ENCODE measurements at regions not wholly inside any gene's neighbourhood (a gene's known extent, or its start where the extent isn't known, plus 50 kb on each side); places are given as distances from the start of the nearest gene placed in this dataset.
"Not testable (repeated sequence)": the region's sequence is repeated elsewhere in the genome, so short reads cannot be mapped to it uniquely, and the experiment has no call there.

DNA sequence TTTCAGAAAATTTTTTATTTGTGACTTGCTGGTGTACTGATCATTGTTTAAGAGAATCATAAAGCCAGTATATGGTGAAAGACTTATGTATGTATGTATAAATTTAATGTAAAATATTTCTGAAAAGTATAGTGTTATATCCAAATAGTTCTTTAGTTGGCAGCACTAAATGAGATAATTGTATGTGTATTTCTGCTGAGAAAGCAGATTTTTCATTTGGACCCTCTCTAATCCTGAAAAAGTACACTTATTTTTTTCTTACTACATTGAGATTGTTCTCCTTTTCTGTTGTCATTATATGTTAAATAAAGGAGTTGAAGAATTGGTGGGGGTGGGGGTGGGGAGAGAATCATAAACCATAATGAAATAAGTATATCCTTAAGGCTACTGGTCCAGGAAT lies 324.9 kb upstream of the SUCLG2 start:
- no peak for DNase-seq (ENCODE audit: low read depth in 2 of 2, low spot score in 1 of 2)

DNA sequence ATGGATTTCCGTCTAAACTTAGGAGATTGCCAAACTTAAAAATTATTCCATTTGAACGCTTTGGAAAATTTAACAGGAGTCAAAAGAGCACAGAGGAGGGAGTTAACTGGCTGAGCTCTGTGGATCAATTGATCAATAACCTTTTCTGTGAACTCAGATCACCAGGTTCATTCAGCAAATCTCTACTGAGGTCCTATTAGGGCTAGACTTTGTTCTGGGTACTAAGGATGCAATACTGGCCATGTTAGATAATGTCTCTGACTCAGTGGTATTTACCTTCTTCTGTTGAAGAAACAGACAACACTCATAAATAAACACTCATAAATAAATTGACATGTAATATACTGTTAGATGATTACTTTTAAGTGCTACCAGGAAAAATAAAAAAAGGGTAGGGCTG lies 323.4 kb upstream of the SUCLG2 start:
- DNase-seq (ENCODE audit: low read depth in 2 of 2, low spot score in 1 of 2), result no peak

DNA sequence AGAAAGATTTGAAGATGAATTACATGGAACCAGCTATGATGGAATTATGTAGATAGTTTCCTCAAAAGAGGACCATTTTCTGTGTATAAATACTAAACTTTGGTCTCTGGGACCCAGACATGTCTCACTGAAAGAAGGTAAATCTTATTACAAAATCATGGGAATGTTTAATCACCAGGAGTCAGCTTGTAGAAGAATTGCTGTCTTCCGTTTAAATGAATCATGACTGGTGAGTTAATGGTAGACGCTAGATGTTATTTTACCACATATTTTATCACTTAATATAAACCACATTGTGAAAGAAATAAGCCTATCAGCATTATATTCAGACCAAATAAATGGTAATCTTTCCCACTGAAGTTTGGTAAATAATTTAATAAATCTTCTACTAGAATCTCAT lies 322.3 kb upstream of the SUCLG2 start:
- no peak for DNase-seq (ENCODE audit: low read depth in 2 of 2, low spot score in 1 of 2)

DNA sequence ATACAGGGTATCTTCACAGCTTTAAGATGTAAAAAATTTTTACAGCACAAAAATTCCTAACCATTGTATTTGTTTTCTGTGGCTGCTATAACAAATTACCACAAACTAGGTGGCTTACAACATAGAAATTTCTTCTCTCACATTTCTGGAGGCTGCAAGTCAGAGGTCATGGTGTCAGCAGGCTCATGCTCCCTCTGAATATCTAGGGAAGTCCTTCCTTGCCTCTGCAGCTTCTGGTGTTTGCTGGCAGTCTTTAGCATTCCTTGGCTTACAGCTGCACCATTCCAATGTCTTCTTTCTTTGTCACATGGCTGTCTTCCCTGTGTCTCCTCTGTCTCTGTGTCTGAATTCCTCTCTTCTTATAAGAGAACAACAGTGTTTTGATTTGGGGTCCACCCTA lies 310.2 kb upstream of the SUCLG2 start:
- DNase-seq (ENCODE audit: low read depth in 2 of 2, low spot score in 1 of 2), result no peak

DNA sequence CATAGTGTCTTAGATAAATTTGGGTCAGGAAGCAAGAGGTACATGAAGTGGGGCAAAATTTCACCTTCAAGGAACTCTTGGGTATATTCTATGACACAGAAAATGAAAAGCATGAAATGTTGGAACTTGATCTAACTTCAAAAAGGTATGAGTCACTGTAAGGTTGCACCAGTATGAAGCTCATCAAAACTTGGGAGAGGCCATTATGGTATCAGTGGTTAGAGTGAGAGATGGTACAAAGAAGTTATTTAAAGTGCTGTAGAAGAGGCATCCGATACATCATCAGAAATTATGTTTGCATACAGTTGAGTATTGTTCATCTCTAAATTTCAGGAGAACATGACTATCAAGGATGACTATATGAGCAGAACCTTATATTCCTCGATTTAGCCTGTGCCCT lies 302.9 kb upstream of the SUCLG2 start:
- DNase-seq (ENCODE audit: low read depth in 2 of 2, low spot score in 1 of 2), result no peak

DNA sequence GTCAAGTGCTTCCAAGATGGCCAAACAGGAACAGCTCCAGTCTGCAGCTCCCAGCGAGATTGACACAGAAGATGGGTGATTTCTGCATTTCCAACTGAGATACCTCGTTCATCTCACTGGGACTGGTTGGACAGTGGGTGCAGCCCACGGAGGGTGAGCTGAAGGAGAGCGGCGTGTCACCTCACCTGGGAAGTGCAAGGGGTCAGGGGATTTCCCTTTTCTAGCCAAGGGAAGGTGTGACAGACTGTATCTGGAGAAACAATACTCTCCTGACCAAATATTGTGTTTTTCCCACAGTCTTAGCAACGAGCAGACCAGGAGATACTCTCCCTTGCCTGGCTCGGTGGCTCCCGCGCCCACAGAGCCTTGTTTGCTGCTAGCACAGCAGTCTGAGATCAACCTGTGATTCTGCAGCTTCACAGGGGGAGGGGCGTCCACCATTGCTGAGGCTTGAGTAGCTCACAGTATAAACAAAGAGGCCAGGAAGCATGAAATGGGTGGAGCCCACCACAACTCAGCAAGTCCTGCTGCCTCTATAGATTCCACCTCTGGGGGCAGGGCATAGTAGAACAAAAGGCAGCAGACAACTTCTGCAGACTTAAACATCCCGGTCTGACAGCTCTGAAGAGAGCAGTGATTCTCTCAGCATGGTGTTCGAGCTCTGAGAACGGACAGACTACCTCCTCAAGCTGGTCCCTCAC lies 293.5 kb upstream of the SUCLG2 start:
- no peak for DNase-seq (ENCODE audit: low read depth in 2 of 2, low spot score in 1 of 2)

DNA sequence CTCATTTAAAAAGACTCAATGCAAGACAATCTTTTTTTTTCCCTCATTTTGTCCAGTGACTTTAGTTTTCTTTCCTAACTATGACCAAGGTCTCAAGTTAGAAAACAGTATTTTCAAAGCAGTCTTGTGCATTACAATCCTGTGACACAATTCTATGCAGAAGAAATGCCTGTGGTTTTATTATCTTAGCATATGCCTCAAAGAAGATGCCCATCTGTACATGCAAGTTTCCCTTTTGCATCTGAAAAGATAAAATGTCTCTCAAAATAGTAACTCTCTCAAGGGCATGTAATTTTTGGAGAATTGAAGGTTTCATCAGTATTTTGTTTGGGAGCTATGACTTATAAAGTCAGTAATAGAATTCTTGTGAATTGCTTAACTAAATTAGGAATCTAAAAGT lies 292.0 kb upstream of the SUCLG2 start:
- no peak for DNase-seq (ENCODE audit: low read depth in 2 of 2, low spot score in 1 of 2)

DNA sequence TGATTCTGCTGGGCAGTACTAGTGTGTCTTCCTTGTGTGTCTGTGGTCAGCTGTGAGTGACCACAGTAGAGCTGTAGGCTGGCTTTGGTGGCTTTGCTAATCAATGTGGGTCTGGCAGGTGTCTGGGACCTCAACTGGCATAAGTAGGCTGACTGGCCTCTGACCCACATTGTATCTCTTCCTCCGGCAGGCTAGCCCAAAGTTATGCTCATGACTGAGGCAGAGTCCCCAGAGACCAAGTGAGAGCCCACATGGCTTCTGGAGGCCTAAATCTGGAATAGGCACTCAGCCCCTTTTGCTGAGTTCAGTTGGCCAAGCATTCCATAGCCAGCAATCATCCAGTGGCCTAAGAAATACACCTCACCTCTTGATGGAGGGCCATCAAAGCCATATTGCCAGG lies 289.1 kb upstream of the SUCLG2 start:
- no peak for DNase-seq (ENCODE audit: low read depth in 2 of 2, low spot score in 1 of 2)

DNA sequence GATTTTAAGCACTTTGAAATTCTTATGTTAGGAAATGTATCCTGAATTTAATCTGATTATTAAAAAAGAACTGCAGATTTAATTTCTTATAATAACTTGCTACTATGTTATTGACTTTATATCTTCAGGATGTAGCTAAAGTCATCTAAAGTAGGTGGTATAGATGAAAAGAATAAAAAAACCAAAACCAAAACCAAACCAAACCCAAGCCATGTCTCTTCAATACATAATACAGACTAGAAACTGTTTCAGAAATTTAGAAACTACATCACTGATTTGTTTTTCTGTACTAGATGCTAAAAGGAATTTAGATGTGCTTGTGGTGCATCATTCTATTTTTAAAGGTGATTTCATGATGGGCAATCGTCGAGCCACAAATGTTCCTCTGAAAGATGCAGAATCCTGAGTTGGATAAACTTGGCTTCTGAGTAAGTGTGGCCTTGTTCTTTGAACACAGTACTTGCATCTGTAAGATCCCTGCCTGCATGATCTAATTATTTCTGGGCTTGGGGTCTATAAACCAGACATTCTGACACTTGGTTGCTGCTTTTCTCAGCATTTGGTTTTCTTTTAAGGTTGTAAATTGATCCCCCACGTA lies 287.1 kb upstream of the SUCLG2 start:
- DNase-seq (ENCODE audit: low read depth in 2 of 2, low spot score in 1 of 2), result no peak

DNA sequence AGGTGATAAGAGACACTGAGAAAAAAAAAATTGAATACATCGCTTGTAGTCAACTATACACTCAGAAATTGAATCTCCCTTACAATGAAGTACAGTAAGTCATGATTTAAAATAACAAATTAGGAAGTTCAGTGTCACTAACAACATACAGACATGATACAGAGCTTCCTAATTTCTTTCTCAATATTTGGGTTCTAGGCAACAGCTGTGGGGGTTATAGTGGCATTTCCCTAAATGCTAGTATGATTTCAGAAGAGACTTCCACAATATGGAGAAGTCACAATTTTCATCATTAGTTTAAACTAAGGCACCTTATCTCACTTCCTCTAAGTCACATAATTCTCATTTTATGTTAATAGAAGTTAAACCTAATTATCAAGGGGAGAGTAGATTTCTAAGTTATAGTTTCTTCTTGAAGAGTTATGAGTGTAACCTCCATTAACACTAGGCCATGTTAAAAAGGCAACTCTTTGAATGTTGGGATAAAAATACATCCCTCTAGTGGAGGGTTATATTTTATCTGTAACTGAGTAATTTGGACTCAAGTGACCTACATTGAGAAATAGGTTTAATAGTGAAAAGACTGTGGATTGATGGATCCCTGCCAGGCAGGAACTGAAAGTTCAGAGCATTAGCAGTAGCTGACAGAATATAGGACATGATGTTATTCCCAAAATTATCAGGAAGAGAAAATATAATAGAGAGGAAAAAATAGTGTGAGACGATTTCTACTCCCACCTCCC lies 286.0 kb upstream of the SUCLG2 start:
- no peak for DNase-seq (ENCODE audit: low read depth in 2 of 2, low spot score in 1 of 2)

DNA sequence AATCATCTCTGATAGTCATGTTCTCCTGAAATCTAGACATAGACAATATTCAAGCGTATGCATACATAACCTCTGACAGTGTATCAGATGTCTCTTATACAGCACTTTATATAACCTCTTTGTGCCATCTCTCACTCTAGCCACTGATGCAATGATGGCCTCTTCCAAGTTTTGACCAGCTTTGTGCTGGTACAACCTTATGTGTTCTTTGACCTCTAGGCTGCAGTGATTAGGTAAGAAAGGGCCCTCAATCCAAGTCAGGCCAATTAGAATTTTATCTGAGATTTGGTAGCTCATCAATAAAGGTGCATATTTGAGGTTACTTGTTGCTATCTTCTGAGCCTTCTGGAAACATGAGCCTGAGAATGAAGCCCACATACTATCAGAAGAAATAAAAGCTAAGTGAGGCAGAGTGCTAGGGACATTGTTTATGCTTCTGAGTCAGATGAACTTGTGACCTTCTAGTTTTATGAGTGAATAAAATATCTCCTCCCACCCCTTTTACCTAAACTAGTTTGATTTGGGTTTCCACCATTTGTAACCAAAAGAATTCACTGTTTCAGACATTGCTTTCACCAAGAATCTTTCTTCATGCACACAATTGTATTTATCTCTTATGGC lies 283.2 kb upstream of the SUCLG2 start:
- no peak for DNase-seq (ENCODE audit: low read depth in 2 of 2, low spot score in 1 of 2)

DNA sequence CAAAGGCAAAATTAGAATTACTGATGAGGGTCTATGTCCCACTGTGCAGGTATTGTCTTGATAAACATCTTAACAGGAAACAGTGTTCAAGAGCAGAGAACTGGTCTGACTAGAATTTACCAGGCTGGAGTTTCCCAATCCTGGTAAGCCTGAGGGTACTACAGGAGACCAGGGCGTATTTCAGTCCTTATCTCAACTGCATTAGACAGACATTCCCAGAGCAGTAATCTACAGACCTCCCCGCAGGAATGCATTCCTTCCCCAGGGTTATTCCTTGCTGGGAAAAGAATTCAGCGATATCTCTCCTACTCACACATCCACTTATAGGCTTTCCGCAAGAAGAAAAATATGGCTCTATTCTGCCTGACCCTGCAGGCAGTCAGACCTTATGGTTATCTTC lies 276.0 kb upstream of the SUCLG2 start:
- not testable (repeated sequence) for DNase-seq (ENCODE audit: low read depth in 2 of 2, low spot score in 1 of 2)

DNA sequence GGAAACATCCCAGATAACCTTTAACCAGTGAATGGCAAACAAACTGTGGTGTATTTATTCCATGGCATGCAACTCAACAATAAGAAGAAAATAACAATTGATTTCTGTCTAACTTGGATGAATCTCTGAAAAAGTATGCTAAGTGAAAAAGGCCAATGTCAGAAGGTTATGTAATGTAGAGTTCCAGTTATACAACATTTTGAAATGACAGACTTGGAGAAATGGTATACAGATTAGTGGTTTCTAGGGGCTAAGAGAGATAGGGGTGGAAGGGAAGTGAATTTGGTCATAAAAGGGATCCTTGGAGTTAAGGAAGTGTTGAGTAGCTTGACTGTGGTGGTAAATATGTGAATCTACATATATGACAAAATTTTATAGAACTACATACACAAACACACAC lies 269.4 kb upstream of the SUCLG2 start:
- DNase-seq (ENCODE audit: low read depth in 2 of 2, low spot score in 1 of 2), result no peak

DNA sequence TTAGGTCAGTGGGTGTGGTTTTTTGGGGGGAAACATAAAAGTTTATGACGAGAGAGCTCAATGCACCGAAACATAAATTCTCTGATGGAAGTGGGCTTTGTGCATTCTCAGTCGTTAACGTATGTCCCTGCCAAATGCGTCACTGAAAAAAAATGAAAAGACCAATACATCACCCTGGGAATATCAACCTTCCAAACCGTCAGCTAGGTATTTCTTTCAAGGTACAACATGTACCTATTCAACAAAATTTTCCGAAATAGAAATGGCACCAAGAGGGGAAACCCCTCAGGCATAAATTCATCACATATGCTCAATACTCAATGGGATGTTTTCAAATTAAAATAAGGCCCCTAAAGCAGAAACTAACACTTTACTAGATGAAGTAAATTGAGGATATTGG lies 266.6 kb upstream of the SUCLG2 start:
- no peak for DNase-seq (ENCODE audit: low read depth in 2 of 2, low spot score in 1 of 2)

DNA sequence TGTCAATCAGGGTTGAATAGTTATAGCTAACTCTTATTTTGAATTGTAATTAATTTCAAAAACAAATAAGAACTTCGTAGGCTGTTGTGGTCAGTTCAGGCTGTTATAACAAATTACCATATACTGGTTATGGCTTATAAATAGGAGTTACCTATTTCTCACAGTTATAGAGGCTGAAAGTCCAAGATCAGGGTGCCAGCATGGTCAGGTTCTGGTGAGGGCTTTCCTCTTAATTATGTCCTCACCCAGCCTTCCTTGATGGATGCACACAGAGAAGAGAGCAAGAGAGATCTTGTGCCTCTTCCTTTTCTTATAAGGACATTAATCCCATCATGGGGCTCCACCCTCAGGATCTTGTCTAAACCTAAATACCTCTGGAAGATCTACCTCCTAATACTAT lies 265.9 kb upstream of the SUCLG2 start:
- no peak for DNase-seq (ENCODE audit: low read depth in 2 of 2, low spot score in 1 of 2)

DNA sequence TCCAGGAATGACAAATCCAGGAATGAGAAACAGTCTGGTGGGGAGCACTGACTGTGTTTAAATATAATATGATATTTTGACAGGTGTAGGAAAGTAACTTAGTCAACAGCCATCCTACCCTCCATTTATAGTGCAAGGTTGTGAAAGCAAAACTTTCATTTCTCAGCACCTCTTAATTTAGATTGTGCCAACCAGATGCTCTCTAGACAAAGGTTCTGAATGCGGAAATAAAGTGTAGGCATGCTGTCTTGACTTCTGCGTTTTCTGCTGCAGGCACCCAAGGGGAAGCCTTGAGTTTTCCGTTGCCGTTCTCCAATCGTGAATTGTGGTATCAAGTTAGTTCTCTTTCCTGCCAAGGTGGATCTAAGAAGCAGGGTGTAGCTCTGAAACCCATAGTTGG lies 261.9 kb upstream of the SUCLG2 start:
- DNase-seq (ENCODE audit: low read depth in 2 of 2, low spot score in 1 of 2), result no peak

DNA sequence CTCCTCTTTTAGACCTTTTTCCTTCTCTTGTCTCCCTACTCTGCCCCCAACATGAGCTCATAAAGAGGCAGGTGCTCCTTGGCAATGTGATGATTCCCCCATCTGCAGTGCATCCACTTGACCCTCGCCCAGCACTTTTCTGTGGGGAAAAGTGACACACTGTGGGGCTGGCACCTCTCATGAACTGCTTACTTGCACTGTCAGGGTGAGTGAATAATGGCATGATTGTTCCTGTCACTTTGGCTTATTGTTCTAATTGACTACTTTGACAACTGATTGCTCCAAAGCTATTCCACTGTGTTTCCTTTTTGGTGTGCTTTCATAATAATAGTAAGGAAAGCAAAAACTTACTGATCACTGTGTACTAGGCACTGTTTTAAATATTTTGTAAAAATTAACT lies 253.3 kb upstream of the SUCLG2 start:
- DNase-seq (ENCODE audit: low read depth in 2 of 2, low spot score in 1 of 2), result no peak

DNA sequence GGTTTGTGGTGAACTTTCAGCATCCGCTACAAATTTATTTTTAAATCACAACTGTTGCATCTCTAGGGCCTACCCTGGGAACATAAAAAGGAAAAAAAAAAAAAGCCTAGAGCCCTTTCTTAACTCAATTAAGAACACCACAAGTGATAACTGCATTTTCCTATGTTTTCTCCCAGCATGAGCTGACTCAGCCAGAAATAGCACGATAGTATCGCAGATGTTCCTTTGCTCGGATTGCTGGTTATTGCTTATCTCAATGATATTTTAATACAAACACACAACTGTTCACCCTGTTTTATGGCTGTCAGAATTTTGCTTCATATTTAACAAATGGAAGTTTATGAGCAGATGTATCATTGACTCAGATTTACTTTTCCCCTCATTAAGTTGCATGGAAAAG lies 251.8 kb upstream of the SUCLG2 start:
- DNase-seq (ENCODE audit: low read depth in 2 of 2, low spot score in 1 of 2), result no peak

DNA sequence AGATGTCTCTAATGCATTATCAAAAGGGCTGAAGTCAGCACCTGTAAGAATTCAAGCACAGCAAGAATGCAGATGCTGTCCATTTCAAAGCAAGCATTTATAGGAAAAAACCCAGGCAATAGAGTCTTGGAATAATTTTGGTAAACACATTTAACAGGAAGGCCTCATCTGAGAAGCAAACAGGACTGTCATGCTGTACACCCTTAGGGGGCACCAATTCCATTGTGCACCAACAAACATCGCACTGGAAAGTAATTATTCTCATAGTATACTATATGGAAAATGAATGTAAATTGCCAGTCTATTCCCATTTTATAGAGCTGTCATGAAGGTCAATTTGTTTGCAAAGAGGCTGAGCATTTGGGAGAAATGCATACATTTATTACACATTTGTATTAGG lies 247.3 kb upstream of the SUCLG2 start:
- no peak for DNase-seq (ENCODE audit: low read depth in 2 of 2, low spot score in 1 of 2)

DNA sequence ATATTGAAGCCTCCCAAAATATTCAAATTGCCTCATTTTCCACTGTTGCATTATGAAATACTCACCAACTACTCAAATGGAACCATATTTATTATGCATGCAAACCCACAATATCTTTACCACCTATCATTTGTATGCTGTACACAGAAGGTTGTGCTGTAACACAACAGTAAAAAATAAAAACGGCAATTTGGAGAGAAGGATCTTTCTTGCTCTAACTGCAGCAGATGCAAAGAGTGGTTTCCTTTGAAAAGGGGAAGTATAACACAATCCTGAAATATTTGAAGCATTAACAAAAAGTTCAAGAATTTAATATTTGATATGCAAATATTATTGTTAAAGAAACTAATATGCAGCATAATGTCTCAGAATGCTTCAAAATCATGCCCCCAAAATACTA lies 244.5 kb upstream of the SUCLG2 start:
- no peak for DNase-seq (ENCODE audit: low read depth in 2 of 2, low spot score in 1 of 2)

DNA sequence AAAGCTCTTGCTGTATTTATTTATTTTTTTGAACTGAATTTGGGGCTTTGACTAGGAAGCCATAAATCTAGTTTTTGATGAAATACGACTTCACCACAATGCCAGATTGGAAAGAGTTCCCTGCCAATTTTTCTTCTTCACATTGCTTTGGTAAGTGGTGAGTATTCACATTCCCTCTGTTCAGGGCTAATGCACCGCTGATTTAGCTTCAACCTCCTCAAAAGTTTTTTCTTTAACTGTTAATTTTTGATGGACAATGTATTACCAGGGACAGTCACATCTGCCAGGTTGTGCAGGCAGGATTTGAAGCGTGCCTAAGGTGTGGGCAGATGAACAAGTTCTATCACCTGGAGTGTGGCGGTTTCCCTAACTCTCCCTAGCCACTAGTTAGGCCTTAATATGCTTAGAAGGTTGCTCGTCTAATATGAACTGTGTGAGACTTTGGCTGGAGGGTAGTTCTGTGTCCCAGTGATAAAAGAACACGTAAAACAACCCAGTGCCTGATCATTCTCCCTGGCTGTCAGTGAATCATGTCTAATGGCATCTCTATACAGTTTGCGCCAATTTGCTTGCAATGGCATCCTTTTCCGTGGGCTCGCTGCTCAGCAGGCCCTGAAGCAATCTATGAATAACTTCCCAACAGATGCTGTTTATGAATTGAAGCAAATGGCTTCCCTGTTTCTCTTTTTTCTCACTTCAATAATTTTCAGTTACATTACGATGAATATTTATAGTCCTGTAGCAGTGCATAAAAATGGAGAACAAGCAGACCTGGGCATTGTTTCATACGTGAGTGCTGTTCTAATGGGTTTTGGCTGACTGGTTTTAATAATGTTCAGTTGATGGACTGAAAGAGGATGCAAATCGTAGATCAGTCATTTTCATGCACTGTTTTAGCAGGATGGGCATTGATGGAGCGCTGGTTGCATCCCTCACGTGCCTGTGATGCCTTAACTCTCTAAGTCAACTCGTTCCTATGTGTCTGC lies 243.2 kb upstream of the SUCLG2 start:
- no peak for DNase-seq (ENCODE audit: low read depth in 2 of 2, low spot score in 1 of 2)
